K562 (cell line): ENCODE measurements at regions not wholly inside any gene's neighbourhood (a gene's known extent, or its start where the extent isn't known, plus 50 kb on each side); places are given as distances from the start of the nearest gene placed in this dataset.

Source experiments
- ATAC-seq: fragments of 200-7000 bp; cut with Tn5 transposase; 3 replicates; pipeline ENCODE4 v1.9.1; 2020; ENCODE audit warnings: moderate library complexity
- BruUV-seq: library from RNA; stranded (reverse); fragments of 400-500 nt; replicated peaks from 2 replicates; lab custom pipeline; 2021; lab: Mats Ljungman, UMichigan
- CTCF ChIA-PET: fragments of 300-600 bp; formaldehyde crosslinking; extraction: SDS; loops from one replicate; lab custom pipeline; 2021; ENCODE audit warnings: low intra/inter-chr PET ratio; lab: Yijun Ruan, JAX
- POLR2A ChIA-PET: fragments of 300-600, 350-650 bp; sonication (Branson Sonifier 250); formaldehyde crosslinking; extraction: SDS; loops from one replicate; lab custom pipeline; 2021; ENCODE audit warnings: antibody characterized with exemption, inconsistent platforms; lab: Yijun Ruan, JAX
- DNase-seq, 4 experiments: peaks; one replicate each; pipeline versions ENCODE4 v3.0.0 to v3.0.0-alpha.2; 2011 to 2018; ENCODE audit warnings: low spot score in 3 of 4, mixed read lengths in 3 of 4; ENCODE audit errors: extremely low read depth in 1 of 4
- FAIRE-seq: peaks from 2 replicates; lab custom pipeline; 2011; peaks lifted over from hg19 to GRCh38; lab: Jason Lieb, UNC
- H2AFZ ChIP-seq: 2 replicates; pipeline ENCODE4 v1.6.0; 2011; ENCODE audit warnings: low read depth, low read length, control low read depth, inconsistent platforms
- H3K27ac ChIP-seq: fragments of 200-600 bp; 3 replicates; pipeline ENCODE4 v1.8.0; 2011; ENCODE audit warnings: low read depth, mild to moderate bottlenecking, control low read depth, inconsistent platforms, low read length, moderate library complexity, mixed read lengths; ENCODE audit errors: extremely low read depth
- H3K27me3 ChIP-seq, 2 experiments: fragments of 300-600 bp in 1 of 2; 2 replicates in 1 of 2; 3 replicates in 1 of 2; pipeline versions ENCODE4 v1.6.0 to v1.8.0; 2011; ENCODE audit warnings: inconsistent platforms in 2 of 2, low read length in 2 of 2, mild to moderate bottlenecking in 1 of 2, mixed read lengths in 1 of 2, moderate library complexity in 1 of 2; ENCODE audit not compliant: control insufficient read depth in 2 of 2, insufficient read depth in 2 of 2
- H3K36me3 ChIP-seq: fragments of 300-600 bp; 3 replicates; pipeline ENCODE4 v1.8.0; 2011; ENCODE audit warnings: mild to moderate bottlenecking, low read length, inconsistent platforms; ENCODE audit not compliant: control insufficient read depth, insufficient read depth
- H3K4me1 ChIP-seq, 2 experiments: fragments of 200-600 bp in 1 of 2; replicated peaks in 1 of 2; 2 replicates in 1 of 2; 3 replicates in 1 of 2; pipeline versions ENCODE4 v1.5.1 to v1.8.0; 2011; ENCODE audit warnings: inconsistent platforms in 2 of 2, low read length in 2 of 2, mild to moderate bottlenecking in 1 of 2, mixed read lengths in 1 of 2, moderate library complexity in 1 of 2; ENCODE audit not compliant: control insufficient read depth in 2 of 2, insufficient read depth in 2 of 2
- H3K4me2 ChIP-seq: 2 replicates; pipeline ENCODE4 v1.6.1; 2011; ENCODE audit warnings: low read length, control low read depth, inconsistent platforms, mixed read lengths; ENCODE audit not compliant: insufficient read depth
- H3K4me3 ChIP-seq: fragments of 200-600 bp; sonication (generic), shearing (Covaris generic); 2 replicates; pipeline ENCODE4 v1.5.1; 2016; ENCODE audit warnings: control low read depth, inconsistent platforms
- H3K79me2 ChIP-seq: fragments of 200-600 bp; 3 replicates; pipeline ENCODE4 v1.8.0; 2011; ENCODE audit warnings: low read length, inconsistent platforms; ENCODE audit not compliant: control insufficient read depth, insufficient read depth
- H3K9ac ChIP-seq, 2 experiments: 2 replicates each; pipeline versions ENCODE4 v1.6.0 to v1.6.1; 2011; ENCODE audit warnings: low read depth in 2 of 2, low read length in 2 of 2, control low read depth in 1 of 2, inconsistent platforms in 1 of 2, mild to moderate bottlenecking in 1 of 2, mixed read lengths in 1 of 2; ENCODE audit not compliant: insufficient read depth in 1 of 2
- H3K9me1 ChIP-seq: one replicate; pipeline ENCODE4 v1.6.0; 2011; ENCODE audit warnings: inconsistent platforms, mild to moderate bottlenecking, low read length, moderate library complexity; ENCODE audit not compliant: control insufficient read depth, insufficient read depth
- H3K9me3 ChIP-seq: replicated peaks from 2 replicates; pipeline ENCODE4 v1.5.1; 2011; ENCODE audit warnings: low read depth, low read length, inconsistent platforms; ENCODE audit not compliant: control insufficient read depth, insufficient read depth
- H4K20me1 ChIP-seq: replicated peaks from 2 replicates; pipeline ENCODE4 v1.6.1; 2011; ENCODE audit warnings: low read length, inconsistent platforms, mixed read lengths; ENCODE audit not compliant: control insufficient read depth, insufficient read depth
- CBX3 ChIP-seq, 2 experiments: IDR thresholded peaks; 1 replicate in 1 of 2; 2 replicates in 1 of 2; pipeline ENCODE4 v1.6.1; 2012; ENCODE audit warnings: inconsistent platforms in 2 of 2, low read length in 2 of 2, borderline replicate concordance in 1 of 2, control low read depth in 1 of 2
- ETV5 ChIP-seq: sonication (generic); formaldehyde crosslinking; IDR thresholded peaks from 2 replicates; pipeline ENCODE4 v1.4.0; 2020; ENCODE audit warnings: low read depth, mild to moderate bottlenecking, missing genetic modification reagents
- FOS ChIP-seq: IDR thresholded peaks from 3 replicates; pipeline ENCODE4 v1.6.1; 2011; ENCODE audit not compliant: insufficient read length; ENCODE audit errors: extremely low read depth
- HNRNPUL1 ChIP-seq: fragments of 200-400 bp; formaldehyde crosslinking; IDR thresholded peaks from 2 replicates; pipeline ENCODE4 v1.6.1; 2017; ENCODE audit warnings: low read length
- LEF1 ChIP-seq: fragments of 450-650 bp; IDR thresholded peaks from 2 replicates; pipeline ENCODE4 v1.6.1; 2016; ENCODE audit warnings: mild to moderate bottlenecking
- MCM2 ChIP-seq: fragments of 450-650 bp; IDR thresholded peaks from 2 replicates; pipeline ENCODE4 v1.6.1; 2017; ENCODE audit warnings: low read depth, mild to moderate bottlenecking
- NUFIP1 ChIP-seq: fragments of 450-650 bp; IDR thresholded peaks from 2 replicates; pipeline ENCODE4 v1.6.1; 2018; ENCODE audit not compliant: partially characterized antibody
- PCBP1 ChIP-seq: fragments of 200-400 bp; formaldehyde crosslinking; IDR thresholded peaks from 2 replicates; pipeline ENCODE4 v1.6.1; 2018; ENCODE audit warnings: mild to moderate bottlenecking, low read depth, low read length; ENCODE audit not compliant: poor library complexity, severe bottlenecking
- RCOR1 ChIP-seq, 2 experiments: IDR thresholded peaks; 2 replicates each; pipeline ENCODE4 v1.6.1; 2012; ENCODE audit warnings: low read depth in 2 of 2, low read length in 2 of 2, borderline replicate concordance in 1 of 2, improper control_type of control experiment in 1 of 2
- RFX5 ChIP-seq: IDR thresholded peaks from 2 replicates; pipeline ENCODE4 v1.6.1; 2011; ENCODE audit warnings: low read depth, mild to moderate bottlenecking, improper control_type of control experiment, low read length
- TAF9B ChIP-seq: fragments of 450-650 bp; IDR thresholded peaks from 2 replicates; pipeline ENCODE4 v1.6.1; 2018; ENCODE audit warnings: mild to moderate bottlenecking; ENCODE audit not compliant: partially characterized antibody
- YBX1 ChIP-seq: fragments of 450-650 bp; IDR thresholded peaks from 2 replicates; pipeline ENCODE4 v1.7.1; 2016; ENCODE audit warnings: mild to moderate bottlenecking
- ZNF324 ChIP-seq: fragments of 250-450 bp; sonication (Bioruptor Pico); IDR thresholded peaks from 2 replicates; pipeline ENCODE4 v1.4.0; 2020; ENCODE audit warnings: mild to moderate bottlenecking
- ZNF583 ChIP-seq: fragments of 250-450 bp; sonication (Bioruptor Pico); IDR thresholded peaks from 2 replicates; pipeline ENCODE4 v1.4.0; 2020
- ZNF696 ChIP-seq: fragments of 250-450 bp; sonication (Bioruptor Pico); conservative IDR thresholded peaks from 2 replicates; pipeline ENCODE4 v1.4.0; 2020; ENCODE audit warnings: mild to moderate bottlenecking, moderate library complexity
- WGBS: fragments of 100-300 bp; shearing (Covaris generic); methylation state at CpG from one replicate; pipeline ENCODE4 v1.1.6; 2016; ENCODE audit warnings: low coverage, mixed read lengths; ENCODE audit not compliant: insufficient coverage; ENCODE audit errors: missing lambda C conversion rate; 5-methylcytosine and 5-hydroxymethylcytosine counted together
- in situ Hi-C: fragments of 300-500 bp; cut with MboI; formaldehyde crosslinking; loops from 4 replicates; pipeline ENCODE4 v1.15.0; 2018; ENCODE audit warnings: inconsistent platforms, mixed read lengths
- intact Hi-C: fragments of 100-400 bp; cut with micrococcal nuclease; formaldehyde crosslinking; loops from 2 replicates; pipeline ENCODE4 v1.14.2; 2022
- TF ChIP-seq, protein P1 (sequence below): fragments of 250-450 bp; sonication (Bioruptor Pico); IDR thresholded peaks from 2 replicates; pipeline ENCODE4 v1.4.0; 2020; ENCODE audit warnings: borderline replicate concordance
- TF ChIP-seq, protein P2 (sequence below): sonication (generic); IDR thresholded peaks from 2 replicates; pipeline ENCODE4 v1.6.1; 2016
- TF ChIP-seq, protein P3 (sequence below): fragments of 250-450 bp; sonication (Bioruptor Pico); IDR thresholded peaks from 2 replicates; pipeline ENCODE4 v1.8.0; 2021; ENCODE audit warnings: mild to moderate bottlenecking, moderate library complexity

DNA sequence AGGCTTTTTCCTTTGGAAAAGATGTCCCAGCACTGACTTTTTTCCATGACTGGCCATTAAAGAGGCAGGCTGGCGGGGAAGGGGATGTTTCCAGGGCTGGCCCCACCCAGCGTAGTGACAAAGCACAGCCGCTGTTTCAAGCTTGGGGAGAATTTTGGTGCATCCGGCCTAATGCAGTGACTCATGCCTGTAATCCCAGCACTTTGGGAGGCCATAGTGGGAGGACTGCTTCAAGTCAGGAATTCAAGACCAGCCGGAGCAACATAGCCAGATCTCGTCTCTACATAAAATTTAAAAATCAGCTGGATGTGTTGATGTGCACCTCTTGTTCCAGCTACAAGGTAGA is 78.0 kb upstream of the SH3BP4 start:
- Histone ChIP-seq H3K36me3 (no peaks in the 10 kb centered on the region), H3K4me3 (no peak overlapping the region), H3K4me1 (no peaks in the 10 kb centered on the region), H3K9me1 (no peaks in the 10 kb centered on the region), H2AFZ (no peak overlapping the region), H3K9me3 (no peaks in the 10 kb centered on the region), H3K9ac (no peak overlapping the region), H3K27ac (no peak overlapping the region), H3K4me2 (no peak overlapping the region), H3K79me2 (no peaks in the 10 kb centered on the region), H3K27me3 (no peaks in the 10 kb centered on the region)
- DNase-seq (no peak), FAIRE-seq (no peak)
- ChIA-PET CTCF (no interaction called here), POLR2A (no interaction called here)
- intact Hi-C loops, result no loop called here
- no TSS peak for BruUV-seq
- WGBS, result 0% methylated on average over 5 of the region's 6 CpGs
- no peak for TF ChIP-seq CBX3 (IDR thresholded peaks at IDR 0.05; ENCODE audit: borderline replicate concordance in 1 of 2, low read length in 2 of 2)
- TF ChIP-seq HNRNPUL1, result no peak
- TF ChIP-seq YBX1, result no peak
- TF ChIP-seq NUFIP1, result no peak
- TF ChIP-seq RCOR1 (IDR thresholded peaks at IDR 0.05; ENCODE audit: borderline replicate concordance in 1 of 2, low read depth in 2 of 2, low read length in 2 of 2), result no peak
- TF ChIP-seq MCM2, result no peak
- no peak for TF ChIP-seq ZNF696 (CRISPR knock-in tag)
- TF ChIP-seq, protein P1, sequence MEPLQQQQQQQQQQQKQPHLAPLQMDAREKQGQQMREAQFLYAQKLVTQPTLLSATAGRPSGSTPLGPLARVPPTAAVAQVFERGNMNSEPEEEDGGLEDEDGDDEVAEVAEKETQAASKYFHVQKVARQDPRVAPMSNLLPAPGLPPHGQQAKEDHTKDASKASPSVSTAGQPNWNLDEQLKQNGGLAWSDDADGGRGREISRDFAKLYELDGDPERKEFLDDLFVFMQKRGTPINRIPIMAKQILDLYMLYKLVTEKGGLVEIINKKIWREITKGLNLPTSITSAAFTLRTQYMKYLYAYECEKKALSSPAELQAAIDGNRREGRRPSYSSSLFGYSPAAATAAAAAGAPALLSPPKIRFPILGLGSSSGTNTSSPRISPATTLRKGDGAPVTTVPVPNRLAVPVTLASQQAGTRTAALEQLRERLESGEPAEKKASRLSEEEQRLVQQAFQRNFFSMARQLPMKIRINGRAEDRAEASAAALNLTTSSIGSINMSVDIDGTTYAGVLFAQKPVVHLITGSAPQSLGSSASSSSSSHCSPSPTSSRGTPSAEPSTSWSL (CRISPR knock-in tag), result no peak
- TF ChIP-seq, protein P2, sequence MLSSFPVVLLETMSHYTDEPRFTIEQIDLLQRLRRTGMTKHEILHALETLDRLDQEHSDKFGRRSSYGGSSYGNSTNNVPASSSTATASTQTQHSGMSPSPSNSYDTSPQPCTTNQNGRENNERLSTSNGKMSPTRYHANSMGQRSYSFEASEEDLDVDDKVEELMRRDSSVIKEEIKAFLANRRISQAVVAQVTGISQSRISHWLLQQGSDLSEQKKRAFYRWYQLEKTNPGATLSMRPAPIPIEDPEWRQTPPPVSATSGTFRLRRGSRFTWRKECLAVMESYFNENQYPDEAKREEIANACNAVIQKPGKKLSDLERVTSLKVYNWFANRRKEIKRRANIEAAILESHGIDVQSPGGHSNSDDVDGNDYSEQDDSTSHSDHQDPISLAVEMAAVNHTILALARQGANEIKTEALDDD, result no peak
- TF ChIP-seq RFX5, result no peak
- TF ChIP-seq PCBP1, result no peak
- no peak for TF ChIP-seq TAF9B
- no peak for TF ChIP-seq ZNF324 (CRISPR knock-in tag)
- TF ChIP-seq ZNF583 (CRISPR knock-in tag), result no peak
- TF ChIP-seq FOS, result no peak
- no peak for TF ChIP-seq LEF1
- no peak for TF ChIP-seq ETV5 (CRISPR knock-in tag)
- TF ChIP-seq, protein P3, sequence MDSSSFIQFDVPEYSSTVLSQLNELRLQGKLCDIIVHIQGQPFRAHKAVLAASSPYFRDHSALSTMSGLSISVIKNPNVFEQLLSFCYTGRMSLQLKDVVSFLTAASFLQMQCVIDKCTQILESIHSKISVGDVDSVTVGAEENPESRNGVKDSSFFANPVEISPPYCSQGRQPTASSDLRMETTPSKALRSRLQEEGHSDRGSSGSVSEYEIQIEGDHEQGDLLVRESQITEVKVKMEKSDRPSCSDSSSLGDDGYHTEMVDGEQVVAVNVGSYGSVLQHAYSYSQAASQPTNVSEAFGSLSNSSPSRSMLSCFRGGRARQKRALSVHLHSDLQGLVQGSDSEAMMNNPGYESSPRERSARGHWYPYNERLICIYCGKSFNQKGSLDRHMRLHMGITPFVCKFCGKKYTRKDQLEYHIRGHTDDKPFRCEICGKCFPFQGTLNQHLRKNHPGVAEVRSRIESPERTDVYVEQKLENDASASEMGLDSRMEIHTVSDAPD (CRISPR knock-in tag), result no peak
- TF ChIP-seq, all 486 proteins: peak for 0
- no peak for ATAC-seq
- H4K20me1 ChIP-seq, result no peaks in the 10 kb centered on the region
- in situ Hi-C loops, result no loop called here
